ENCODE measurements at regions not wholly inside any gene's neighbourhood (a gene's known extent, or its start where the extent isn't known, plus 50 kb on each side); places are given as distances from the start of the nearest gene placed in this dataset.

DNA sequence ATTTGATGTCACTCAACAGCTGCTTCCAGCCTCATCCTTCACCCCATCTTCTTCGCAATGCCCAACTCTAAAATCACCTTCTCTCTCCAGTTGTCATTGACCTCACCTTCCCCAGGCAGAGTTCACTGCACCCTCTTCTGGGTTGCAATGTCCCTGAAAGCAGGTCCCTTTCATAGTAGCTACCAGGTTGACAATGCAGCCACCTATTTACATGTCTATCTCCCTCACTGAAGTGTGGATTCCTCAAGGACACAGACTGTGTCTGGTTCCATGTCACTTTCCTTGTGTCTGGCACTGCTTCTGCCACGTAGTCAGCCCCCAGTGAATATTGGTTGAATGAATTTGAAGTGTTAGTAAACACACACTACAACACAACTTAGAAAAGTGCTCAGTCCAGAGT, 445.5 kb upstream of the WWC1 start:
- Mint-ChIP-seq H3K27ac (no peak overlapping the region), H3K9me3 (peaks cover 2% of the 10 kb centered on the region), H3K36me3 (ENCODE audit: low read depth) (no peaks in the 10 kb centered on the region), H3K4me3 (no peak overlapping the region), H3K4me1 (ENCODE audit: low read depth) (no peaks in the 10 kb centered on the region), H3K27me3 (no peaks in the 10 kb centered on the region)
- ATAC-seq (no peak), DNase-seq (no peak)
- intact Hi-C loops (cut with micrococcal nuclease) = no loop called here
- POLR2A ChIA-PET = no interaction called here
- CTCF ChIA-PET = no interaction called here
- TF ChIP-seq, protein P1, sequence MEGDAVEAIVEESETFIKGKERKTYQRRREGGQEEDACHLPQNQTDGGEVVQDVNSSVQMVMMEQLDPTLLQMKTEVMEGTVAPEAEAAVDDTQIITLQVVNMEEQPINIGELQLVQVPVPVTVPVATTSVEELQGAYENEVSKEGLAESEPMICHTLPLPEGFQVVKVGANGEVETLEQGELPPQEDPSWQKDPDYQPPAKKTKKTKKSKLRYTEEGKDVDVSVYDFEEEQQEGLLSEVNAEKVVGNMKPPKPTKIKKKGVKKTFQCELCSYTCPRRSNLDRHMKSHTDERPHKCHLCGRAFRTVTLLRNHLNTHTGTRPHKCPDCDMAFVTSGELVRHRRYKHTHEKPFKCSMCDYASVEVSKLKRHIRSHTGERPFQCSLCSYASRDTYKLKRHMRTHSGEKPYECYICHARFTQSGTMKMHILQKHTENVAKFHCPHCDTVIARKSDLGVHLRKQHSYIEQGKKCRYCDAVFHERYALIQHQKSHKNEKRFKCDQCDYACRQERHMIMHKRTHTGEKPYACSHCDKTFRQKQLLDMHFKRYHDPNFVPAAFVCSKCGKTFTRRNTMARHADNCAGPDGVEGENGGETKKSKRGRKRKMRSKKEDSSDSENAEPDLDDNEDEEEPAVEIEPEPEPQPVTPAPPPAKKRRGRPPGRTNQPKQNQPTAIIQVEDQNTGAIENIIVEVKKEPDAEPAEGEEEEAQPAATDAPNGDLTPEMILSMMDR (IDR thresholded peaks at IDR 0.05) = no peak

DNA sequence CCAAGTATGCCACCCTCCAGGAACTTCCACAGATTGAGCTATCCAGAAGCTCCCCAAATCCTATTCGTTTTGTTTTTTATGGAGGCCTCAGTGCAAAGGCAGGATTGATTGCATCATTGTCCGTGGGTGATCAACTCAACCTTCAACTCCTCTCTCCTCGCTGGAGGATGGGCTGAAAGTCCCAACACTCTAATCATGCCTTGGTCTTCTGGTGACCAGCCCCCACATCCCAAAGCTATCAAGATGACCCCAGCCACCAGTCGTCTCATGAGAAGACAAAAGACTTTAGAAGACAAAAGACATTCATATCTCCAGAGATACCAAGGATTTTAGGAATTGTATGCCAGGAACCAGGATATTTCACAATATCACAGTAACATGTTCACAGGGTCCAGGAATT, 441.6 kb upstream of the WWC1 start:
- ChIA-PET POLR2A (no interaction called here), CTCF (interaction anchor here (1.2 kb wide), 1 partner anchor 128 kb away, joined by 3 read pairs; no protein-coding TSS in a partner anchor)
- Mint-ChIP-seq H3K9me3 (no peaks in the 10 kb centered on the region), H3K27ac (no peak overlapping the region), H3K4me3 (no peak overlapping the region), H3K4me1 (ENCODE audit: low read depth) (no peaks in the 10 kb centered on the region), H3K36me3 (ENCODE audit: low read depth) (no peaks in the 10 kb centered on the region), H3K27me3 (no peaks in the 10 kb centered on the region)
- intact Hi-C loops (cut with micrococcal nuclease) = no loop called here
- ATAC-seq (no peak), DNase-seq (no peak)
- TF ChIP-seq, protein P1 (IDR thresholded peaks at IDR 0.05) = no peak

DNA sequence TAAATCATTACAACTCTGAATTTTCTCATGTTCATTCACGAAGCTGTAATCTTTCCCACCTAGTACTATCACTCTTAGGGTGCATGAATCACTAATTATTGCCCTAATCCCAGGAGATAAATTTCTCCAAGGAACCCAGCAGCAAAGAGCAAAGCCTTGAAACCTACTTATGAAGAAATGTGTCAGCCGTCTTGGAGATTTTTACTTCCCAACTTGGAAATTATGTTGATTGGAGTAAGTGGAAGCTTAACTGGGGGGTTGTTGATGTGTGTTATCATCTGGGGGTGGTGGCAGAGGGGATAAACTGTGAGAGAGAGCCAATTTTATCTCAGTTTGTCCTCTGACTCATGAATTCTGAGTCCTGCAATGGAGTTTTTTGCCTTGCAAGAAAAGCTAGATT, 440.5 kb upstream of the WWC1 start:
- H3K27ac Mint-ChIP-seq = no peak overlapping the region
- intact Hi-C loops (cut with micrococcal nuclease) = no loop called here
- CTCF ChIA-PET = no interaction called here
- POLR2A ChIA-PET = no interaction called here
- H3K36me3 Mint-ChIP-seq (ENCODE audit: low read depth) = no peaks in the 10 kb centered on the region
- H3K9me3 Mint-ChIP-seq = no peaks in the 10 kb centered on the region
- TF ChIP-seq, protein P1 (IDR thresholded peaks at IDR 0.05) = no peak
- ATAC-seq (no peak), DNase-seq (no peak)
- no peak overlapping the region for H3K4me3 Mint-ChIP-seq
- no peaks in the 10 kb centered on the region for H3K27me3 Mint-ChIP-seq
- no peaks in the 10 kb centered on the region for H3K4me1 Mint-ChIP-seq (ENCODE audit: low read depth)

DNA sequence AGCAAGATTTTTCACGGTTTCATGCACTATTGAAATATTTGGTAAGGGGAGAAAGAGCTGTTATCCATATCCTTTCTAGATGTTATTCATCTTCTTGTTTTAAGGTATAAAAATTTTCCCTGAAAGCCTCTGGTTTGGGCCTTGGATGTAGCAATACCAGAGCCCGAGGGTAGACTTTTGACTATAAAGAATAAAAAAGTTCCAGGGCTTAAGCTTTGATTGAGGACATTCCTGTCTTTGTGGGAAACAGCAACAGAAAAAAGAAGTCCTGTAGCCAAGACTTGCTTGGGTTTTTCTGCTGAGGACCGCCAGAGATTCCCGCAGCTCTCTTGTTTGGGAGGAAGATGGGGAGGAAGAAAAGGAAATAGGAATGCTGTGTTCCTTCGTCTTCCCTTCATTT, 440.0 kb upstream of the WWC1 start:
- H3K9me3 Mint-ChIP-seq = no peaks in the 10 kb centered on the region
- CTCF ChIA-PET = no interaction called here
- TF ChIP-seq, protein P1 (IDR thresholded peaks at IDR 0.05) = no peak
- intact Hi-C loops (cut with micrococcal nuclease) = no loop called here
- H3K4me3 Mint-ChIP-seq = no peak overlapping the region
- POLR2A ChIA-PET = no interaction called here
- no peaks in the 10 kb centered on the region for H3K36me3 Mint-ChIP-seq (ENCODE audit: low read depth)
- H3K4me1 Mint-ChIP-seq (ENCODE audit: low read depth) = no peaks in the 10 kb centered on the region
- no peaks in the 10 kb centered on the region for H3K27me3 Mint-ChIP-seq
- no peak for ATAC-seq
- no peak overlapping the region for H3K27ac Mint-ChIP-seq
- DNase-seq = no peak

DNA sequence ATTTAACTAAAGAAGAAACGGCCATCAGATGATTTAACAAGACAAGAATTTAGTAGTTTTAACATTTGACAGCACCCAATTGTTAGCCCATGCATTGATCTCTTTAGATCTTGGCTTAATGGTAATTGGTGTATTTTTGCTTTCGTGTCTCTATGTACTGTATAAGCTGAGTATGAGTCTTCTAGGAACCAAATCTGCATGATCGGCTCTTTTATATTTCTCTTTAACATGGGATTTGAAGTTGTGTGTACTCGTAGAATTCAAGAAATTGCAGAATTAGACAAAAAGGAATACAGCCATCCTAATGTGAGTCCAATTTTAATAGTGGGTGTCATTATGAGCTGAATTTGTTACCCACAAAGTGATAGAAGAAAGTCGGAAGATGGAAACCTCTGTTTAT, 438.9 kb upstream of the WWC1 start:
- no peaks in the 10 kb centered on the region for H3K27me3 Mint-ChIP-seq
- no peak overlapping the region for H3K27ac Mint-ChIP-seq
- POLR2A ChIA-PET = interaction anchor here (0.6 kb wide), 1 partner anchor 40 kb away, joined by 4 read pairs; no protein-coding TSS in a partner anchor
- H3K4me3 Mint-ChIP-seq = no peak overlapping the region
- ATAC-seq (no peak), DNase-seq (no peak)
- CTCF ChIA-PET = no interaction called here
- TF ChIP-seq, protein P1 (IDR thresholded peaks at IDR 0.05) = no peak
- H3K9me3 Mint-ChIP-seq = no peaks in the 10 kb centered on the region
- intact Hi-C loops (cut with micrococcal nuclease) = no loop called here
- no peaks in the 10 kb centered on the region for H3K4me1 Mint-ChIP-seq (ENCODE audit: low read depth)
- no peaks in the 10 kb centered on the region for H3K36me3 Mint-ChIP-seq (ENCODE audit: low read depth)

Data from activated CD8-positive, alpha-beta T cell treated with anti-CD3 and anti-CD28 coated beads for 36 hours (primary cell).